Fibroblast of skin of abdomen (primary cell): ENCODE measurements at regions not wholly inside any gene's neighbourhood (a gene's known extent, or its start where the extent isn't known, plus 50 kb on each side); places are given as distances from the start of the nearest gene placed in this dataset.
"Not testable (repeated sequence)": the region's sequence is repeated elsewhere in the genome, so short reads cannot be mapped to it uniquely, and the experiment has no call there.

Experiments
- DNase-seq: peaks from one replicate; pipeline ENCODE4 v3.0.0-alpha.2; 2013

- DNase-seq, result no peak
Observed at GRCh38 chr3:158026236-158026635, 80.0 kb downstream of the SHOX2 start.

GRCh38 chr3:158019897-158020296 lies 86.3 kb downstream of the SHOX2 start:
- DNase-seq, result not testable (repeated sequence)

DNA sequence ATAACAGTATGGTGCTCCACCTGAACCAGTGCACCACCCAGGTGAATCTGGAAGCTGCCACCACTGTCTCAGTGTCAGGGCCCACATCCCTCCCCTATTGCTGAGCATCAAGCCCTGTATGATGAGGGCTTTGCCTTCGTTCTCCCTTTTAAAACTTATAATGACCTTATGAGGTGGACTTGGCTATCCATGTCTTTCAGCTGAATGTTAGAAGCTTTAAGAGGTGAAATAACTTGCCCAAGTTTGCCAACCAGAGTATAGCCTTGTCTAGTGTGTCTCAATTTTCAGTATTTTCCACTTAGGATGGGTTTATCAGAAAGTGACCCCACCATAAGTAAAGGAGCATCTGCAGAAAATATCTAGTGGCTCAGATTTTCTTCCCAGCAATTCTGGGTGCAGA lies 87.8 kb downstream of the SHOX2 start:
- DNase-seq, result no peak

DNA sequence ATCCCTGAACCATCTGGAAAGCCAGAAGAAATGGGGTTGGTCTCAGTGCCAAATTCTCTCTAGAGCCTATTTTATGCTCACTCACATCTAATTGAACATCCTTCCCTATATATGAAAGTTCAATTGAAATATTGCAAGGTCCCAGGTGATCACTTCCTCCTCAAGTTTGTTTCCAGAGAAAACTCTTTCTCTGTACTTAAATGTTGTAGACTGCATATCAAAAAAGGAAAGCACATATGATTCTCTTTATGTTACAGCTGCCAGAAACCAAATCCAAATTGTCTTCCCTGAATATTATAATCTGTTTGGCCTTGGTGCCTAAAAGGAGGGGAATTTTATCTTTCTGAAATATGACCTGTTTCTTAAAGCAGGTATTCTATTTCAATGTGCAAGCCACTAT lies 93.3 kb downstream of the SHOX2 start:
- DNase-seq, result no peak

DNA sequence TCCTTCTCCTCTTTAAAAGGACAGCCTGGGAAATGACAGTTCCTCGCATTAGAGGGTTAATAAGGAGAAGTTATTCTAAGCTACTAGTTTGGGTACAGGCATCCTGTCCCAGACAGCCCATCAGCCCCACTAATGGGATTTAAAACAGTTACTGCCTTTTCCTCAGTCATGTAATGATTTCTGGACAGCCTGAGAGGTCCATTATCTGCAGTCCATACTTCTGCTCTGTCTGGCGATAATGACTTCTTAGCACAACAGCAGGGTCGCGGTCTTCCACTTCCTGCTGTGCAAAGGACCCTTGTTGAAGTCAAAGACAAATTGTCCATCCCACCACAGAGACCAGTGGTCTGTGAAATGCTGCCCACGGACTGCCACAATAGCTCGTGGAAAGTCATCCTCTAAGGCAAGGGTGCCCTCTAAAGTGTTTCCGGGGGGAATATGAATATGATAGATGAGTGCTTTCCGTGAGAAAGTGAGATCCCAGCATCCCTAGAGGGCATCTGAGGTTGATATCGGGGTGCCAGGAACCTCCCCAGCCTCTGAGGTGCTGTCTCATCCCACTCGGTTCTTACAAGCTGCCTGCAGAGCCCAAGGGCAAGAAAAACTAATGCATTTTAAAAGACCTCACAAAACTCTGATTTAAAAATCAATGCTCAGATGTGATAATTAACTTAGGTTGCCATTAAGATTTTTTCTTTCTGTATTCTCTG lies 100.7 kb downstream of the SHOX2 start:
- DNase-seq, result no peak

GRCh38 chr3:157999246-157999645 lies 107.0 kb downstream of the SHOX2 start:
- DNase-seq, result no peak

DNA sequence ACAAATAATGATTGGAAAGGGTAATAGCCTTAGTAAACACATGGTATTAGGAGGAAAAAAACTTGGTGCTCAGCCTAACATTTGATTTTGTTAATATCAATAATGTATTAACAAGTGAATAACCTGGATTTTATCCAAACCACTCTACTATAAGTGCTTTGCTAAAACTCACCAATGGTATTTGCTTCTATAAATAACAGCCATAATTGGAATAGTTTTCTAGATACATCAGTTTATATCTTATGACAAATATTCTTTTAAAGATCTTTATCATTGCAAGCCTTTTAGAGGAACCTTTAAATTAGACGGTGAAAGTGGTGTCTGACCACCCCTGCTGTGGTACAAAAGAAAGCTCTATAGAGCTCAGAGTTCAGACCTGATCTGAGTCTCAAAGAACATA lies 123.9 kb downstream of the SHOX2 start:
- peak; percentile 13 for DNase-seq

DNA sequence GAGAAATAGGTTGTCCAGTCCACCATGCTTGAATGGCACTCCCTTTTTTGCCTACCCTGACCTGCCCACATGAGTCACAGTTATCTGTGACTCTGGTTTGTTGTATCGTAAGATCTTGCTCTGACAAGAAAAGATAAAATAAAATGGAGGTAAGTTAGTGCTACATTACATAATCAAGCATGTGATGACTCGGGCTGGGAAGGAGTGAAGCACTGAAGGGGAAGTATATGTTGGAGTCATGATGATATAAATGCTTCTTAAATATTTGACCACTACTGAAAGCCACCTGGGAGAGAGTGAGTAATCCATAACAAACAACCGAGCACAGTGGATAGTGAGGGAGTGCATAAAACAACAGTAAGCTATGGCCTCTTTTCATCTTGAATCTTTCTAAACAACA lies 124.4 kb downstream of the SHOX2 start:
- DNase-seq, result peak; percentile 34

DNA sequence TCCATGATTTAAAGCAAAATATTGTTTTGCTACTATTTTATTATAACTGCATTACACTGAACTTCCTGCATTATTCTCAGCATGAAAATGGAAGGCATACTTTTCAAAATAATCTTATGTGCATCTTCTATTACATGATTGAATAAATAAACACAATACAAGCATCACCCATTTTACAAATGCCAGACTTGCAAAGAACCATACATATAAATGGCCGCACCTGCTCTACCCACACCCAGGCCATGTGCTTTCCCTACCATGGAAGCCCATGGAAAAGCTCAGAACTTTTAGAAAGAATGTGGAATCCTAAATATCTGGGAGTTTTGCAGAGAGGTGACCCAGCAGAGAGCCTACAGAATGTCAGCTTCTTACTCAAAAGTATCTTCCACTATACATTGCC lies 127.2 kb downstream of the SHOX2 start:
- no peak for DNase-seq

DNA sequence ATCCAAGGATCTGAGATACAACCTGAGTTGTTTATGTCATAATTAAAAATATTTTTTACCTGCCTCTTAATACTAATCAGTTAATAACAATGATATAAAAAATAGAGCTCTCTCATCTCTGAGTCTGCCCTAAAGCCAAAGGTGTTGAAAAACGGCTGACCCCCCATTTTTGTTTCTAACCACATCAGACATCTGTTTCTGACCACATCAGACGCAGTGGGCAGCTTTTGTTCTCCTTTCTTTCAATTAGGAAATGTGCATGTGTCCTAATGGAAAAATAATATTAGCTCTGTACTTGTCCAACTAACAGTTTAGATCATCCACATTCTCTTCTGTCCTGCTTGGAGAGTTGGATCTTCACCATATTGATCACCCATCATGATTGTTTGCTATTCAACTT lies 144.6 kb downstream of the SHOX2 start:
- no peak for DNase-seq

- peak; percentile 3 for DNase-seq
Observed at GRCh38 chr3:157958457-157958856, 147.8 kb downstream of the SHOX2 start.

- DNase-seq, result no peak
Observed at GRCh38 chr3:157956850-157957249, 149.4 kb downstream of the SHOX2 start.

DNA sequence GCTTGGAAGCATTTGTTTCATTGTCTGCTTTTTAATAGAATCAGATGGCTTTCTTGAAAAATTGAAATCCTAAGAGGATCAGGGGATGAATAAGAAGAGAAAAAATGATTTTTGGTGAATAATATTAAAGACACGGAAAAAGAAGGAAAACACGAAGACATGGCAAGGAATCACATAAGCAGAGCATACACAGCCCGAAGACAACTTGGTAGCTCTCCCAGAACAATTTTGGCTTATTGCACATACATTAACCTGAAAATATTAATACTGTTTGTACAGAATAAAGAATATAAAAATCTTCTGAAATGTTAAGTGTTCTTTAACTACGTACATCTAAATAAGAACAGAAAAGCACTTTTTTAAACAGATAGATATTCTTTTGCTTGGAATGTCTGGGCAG lies 150.0 kb downstream of the SHOX2 start:
- no peak for DNase-seq

DNA sequence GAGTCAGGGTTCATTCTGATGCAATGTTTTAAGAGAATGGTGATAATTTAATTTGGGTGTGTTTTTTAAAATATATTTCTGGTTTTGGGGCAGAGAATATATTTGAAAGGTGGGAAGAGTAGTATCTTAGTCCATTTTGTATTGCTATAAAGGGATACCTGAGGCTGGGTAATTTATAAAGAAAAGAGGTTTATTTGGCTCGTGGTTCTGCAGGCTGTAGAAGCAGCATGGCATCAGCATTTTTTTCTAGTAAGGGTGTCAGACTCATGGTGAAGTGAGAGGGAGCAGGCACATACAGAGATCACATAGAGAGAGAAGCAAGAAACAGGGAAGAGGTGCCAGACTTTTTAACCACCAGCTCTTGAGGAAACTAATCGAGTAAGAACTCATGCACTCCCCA lies 152.7 kb downstream of the SHOX2 start:
- DNase-seq, result no peak

- no peak for DNase-seq
Observed at GRCh38 chr3:157948605-157949383, 157.4 kb downstream of the SHOX2 start.

GRCh38 chr3:157939166-157939565 lies 167.1 kb downstream of the SHOX2 start:
- DNase-seq, result no peak

- DNase-seq, result peak; percentile 86
Observed at GRCh38 chr3:157938154-157938779, 168.0 kb downstream of the SHOX2 start.

DNA sequence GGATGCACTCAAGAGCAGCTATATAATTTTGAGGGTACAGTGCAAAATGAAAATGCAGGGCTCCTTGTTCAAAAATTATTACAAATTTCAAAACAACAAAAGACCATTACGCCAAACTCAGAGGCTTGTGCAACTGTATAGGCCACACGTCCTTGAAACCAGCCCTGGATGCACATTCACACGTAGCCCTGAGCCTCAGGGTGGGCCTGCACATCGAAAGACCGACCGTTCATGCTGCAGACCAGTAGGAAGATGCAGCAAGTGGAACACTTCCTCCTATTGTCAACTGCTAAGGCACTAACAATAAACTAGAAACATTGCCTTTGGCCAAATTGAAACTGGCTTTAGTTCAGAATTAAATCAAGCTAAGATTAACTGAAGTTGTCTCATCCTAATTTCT lies 174.7 kb downstream of the SHOX2 start:
- no peak for DNase-seq

GRCh38 chr3:157930000-157930780 lies 176.0 kb downstream of the SHOX2 start:
- DNase-seq, result no peak

- DNase-seq, result no peak
Observed at GRCh38 chr3:157926822-157927221, 179.4 kb downstream of the SHOX2 start.

GRCh38 chr3:157922614-157923013 lies 183.6 kb downstream of the SHOX2 start:
- DNase-seq, result no peak

DNA sequence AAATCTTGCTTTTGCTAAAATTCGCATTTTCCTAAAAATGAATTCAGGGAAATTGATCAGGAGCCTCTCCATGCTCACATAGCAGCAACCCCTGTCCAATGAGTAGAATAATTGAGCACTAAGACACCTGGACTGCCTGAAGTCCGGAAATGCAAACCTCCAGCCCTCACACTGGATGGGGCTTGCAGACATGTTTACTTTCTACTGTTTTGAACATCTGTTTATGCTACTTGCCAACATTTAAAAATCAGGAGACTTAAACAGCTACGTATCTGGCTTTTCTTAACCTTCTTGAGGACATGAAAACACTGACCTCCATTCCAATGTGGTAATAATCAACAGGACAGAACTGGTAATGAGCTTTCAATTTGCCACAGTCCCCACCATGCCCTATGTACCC lies 184.4 kb downstream of the SHOX2 start:
- DNase-seq, result no peak
